ENCODE measurements at regions not wholly inside any gene's neighbourhood (a gene's known extent, or its start where the extent isn't known, plus 50 kb on each side); places are given as distances from the start of the nearest gene placed in this dataset.

- Mint-ChIP-seq H3K4me3 (no peak overlapping the region), H3K27ac (no peak overlapping the region), H3K9me3 (peaks cover 5 to 7% of the 10 kb centered on the region in 2 donors), H3K4me1 (no peaks in the 10 kb centered on the region), H3K27me3 (no peaks in the 10 kb centered on the region)
- no peak for DNase-seq
- ATAC-seq = no peak
Measured at GRCh38 chrX:78213331-78213730, 73.9 kb upstream of the TAF9B start.

DNA sequence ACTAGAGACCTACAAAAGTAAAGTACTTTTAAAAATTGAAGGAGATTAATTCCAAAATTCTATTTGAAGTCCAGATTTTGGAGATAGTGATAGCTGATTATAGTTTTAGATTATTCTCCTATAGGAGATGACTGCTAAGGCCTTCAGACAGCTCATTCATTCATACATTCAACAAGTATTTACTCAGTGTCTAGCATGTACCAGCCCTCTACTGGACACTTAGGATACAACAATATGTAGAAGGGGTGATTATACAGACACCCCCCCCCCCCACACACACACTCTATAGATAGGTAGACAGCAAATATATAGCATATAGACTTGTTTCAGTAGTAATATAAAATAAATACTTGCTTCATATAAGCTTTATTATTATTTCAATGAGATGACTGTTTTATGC, 60.4 kb upstream of the TAF9B start:
- Mint-ChIP-seq H3K9me3 (no peaks in the 10 kb centered on the region), H3K4me3 (no peak overlapping the region), H3K27me3 (no peaks in the 10 kb centered on the region), H3K27ac (no peak overlapping the region), H3K4me1 (no peaks in the 10 kb centered on the region)
- ATAC-seq (peak; percentile 60), DNase-seq (no peak)
